ENCODE measurements at regions not wholly inside any gene's neighbourhood (a gene's known extent, or its start where the extent isn't known, plus 50 kb on each side); places are given as distances from the start of the nearest gene placed in this dataset.

- TF ChIP-seq CTCF (IDR thresholded peaks at IDR 0.05): no peak
- TF ChIP-seq POLR2A (IDR thresholded peaks at IDR 0.05): no peak
These were observed 155.4 kb upstream of the C1orf174 start for GRCh38 chr1:4055294-4055967.

Measured in tibial nerve (tissue), 3 donors.